ENCODE measurements at regions not wholly inside any gene's neighbourhood (a gene's known extent, or its start where the extent isn't known, plus 50 kb on each side); places are given as distances from the start of the nearest gene placed in this dataset.
"Not testable (repeated sequence)": the region's sequence is repeated elsewhere in the genome, so short reads cannot be mapped to it uniquely, and the experiment has no call there.

- no peak for ATAC-seq
- TF ChIP-seq PATZ1 (CRISPR knock-in tag; IDR thresholded peaks at IDR 0.05; ENCODE audit: borderline replicate concordance) = no peak
Observed at GRCh38 chr13:67462098-67462497, 232.0 kb upstream of the PCDH9 start.

- ATAC-seq = not testable (repeated sequence)
Observed at GRCh38 chr13:67452526-67452925, 222.4 kb upstream of the PCDH9 start.

- ATAC-seq = no peak
- TF ChIP-seq ZNF70 (CRISPR knock-in tag; IDR thresholded peaks at IDR 0.05) (no peak), POU6F1 (CRISPR knock-in tag; IDR thresholded peaks at IDR 0.05; ENCODE audit: borderline replicate concordance, low read depth) (no peak), ESRRG (CRISPR knock-in tag; IDR thresholded peaks at IDR 0.05) (no peak), PATZ1 (CRISPR knock-in tag; IDR thresholded peaks at IDR 0.05; ENCODE audit: borderline replicate concordance) (no peak), ZFP3 (CRISPR knock-in tag; IDR thresholded peaks at IDR 0.05) (no peak), ZNF8 (CRISPR knock-in tag; IDR thresholded peaks at IDR 0.05) (no peak), RARB (CRISPR knock-in tag; IDR thresholded peaks at IDR 0.05) (no peak)
Observed at GRCh38 chr13:67445436-67445835, 215.3 kb upstream of the PCDH9 start.

- no peak for ATAC-seq
- TF ChIP-seq ZNF8 (CRISPR knock-in tag; IDR thresholded peaks at IDR 0.05) (no peak), ARNTL (CRISPR knock-in tag; IDR thresholded peaks at IDR 0.05; ENCODE audit: borderline replicate concordance, low read depth) (no peak), RARB (CRISPR knock-in tag; IDR thresholded peaks at IDR 0.05) (no peak), PATZ1 (CRISPR knock-in tag; IDR thresholded peaks at IDR 0.05; ENCODE audit: borderline replicate concordance) (no peak)
Observed at GRCh38 chr13:67443923-67444322, 213.8 kb upstream of the PCDH9 start.

- no peak for ATAC-seq
- TF ChIP-seq PPARA (CRISPR knock-in tag; IDR thresholded peaks at IDR 0.05; ENCODE audit: borderline replicate concordance) (no peak), POU6F1 (CRISPR knock-in tag; IDR thresholded peaks at IDR 0.05; ENCODE audit: borderline replicate concordance, low read depth) (no peak), ARNTL (CRISPR knock-in tag; IDR thresholded peaks at IDR 0.05; ENCODE audit: borderline replicate concordance, low read depth) (no peak), TCF4 (CRISPR knock-in tag; IDR thresholded peaks at IDR 0.05; ENCODE audit: borderline replicate concordance) (no peak), ZFP30 (CRISPR knock-in tag; IDR thresholded peaks at IDR 0.05) (no peak), ISL1 (CRISPR knock-in tag; IDR thresholded peaks at IDR 0.05) (no peak), BACH2 (CRISPR knock-in tag; IDR thresholded peaks at IDR 0.05; ENCODE audit: borderline replicate concordance) (no peak), TSHZ2 (CRISPR knock-in tag; IDR thresholded peaks at IDR 0.05) (no peak), CSDC2 (CRISPR knock-in tag; IDR thresholded peaks at IDR 0.05) (no peak)
Observed at GRCh38 chr13:67440236-67440975, 210.3 kb upstream of the PCDH9 start.
